ENCODE measurements at regions not wholly inside any gene's neighbourhood (a gene's known extent, or its start where the extent isn't known, plus 50 kb on each side); places are given as distances from the start of the nearest gene placed in this dataset.

GRCh38 chr13:40197936-40198595 lies 468.4 kb downstream of the FOXO1 start:
- no peak overlapping the region for H3K9ac ChIP-seq (ENCODE audit: low read length in 3 of 3)
- FAIRE-seq (no peak), DNase-seq (no peak)
- H3K27ac ChIP-seq (ENCODE audit: low read depth in 2 of 2, low read length in 2 of 2), result no peak overlapping the region
- no peaks in the 10 kb centered on the region for H3K36me3 ChIP-seq (ENCODE audit: control insufficient read depth in 2 of 3, insufficient read depth in 3 of 3, low read length in 3 of 3)
- no peaks in the 10 kb centered on the region for H3K27me3 ChIP-seq (ENCODE audit: control insufficient read depth, insufficient read depth, low read length)
- intact Hi-C loops (cut with DNase I), result no loop called here
- TF ChIP-seq CTCF (IDR thresholded peaks at IDR 0.05; ENCODE audit: borderline replicate concordance, extremely low read depth, insufficient read depth), result no peak
- H3K4me1 ChIP-seq (ENCODE audit: control insufficient read depth in 2 of 3, insufficient read depth in 2 of 3, low read depth in 1 of 3, low read length in 3 of 3), result no peaks in the 10 kb centered on the region
- no peaks in the 10 kb centered on the region for H3K9me3 ChIP-seq (ENCODE audit: control insufficient read depth in 2 of 3, insufficient read depth in 1 of 3, low read length in 3 of 3)
- H3K4me3 ChIP-seq (ENCODE audit: low read length in 3 of 3), result no peak overlapping the region

GRCh38 chr13:40200273-40200978 lies 466.0 kb downstream of the FOXO1 start:
- no peaks in the 10 kb centered on the region for H3K4me1 ChIP-seq (ENCODE audit: control insufficient read depth in 2 of 3, insufficient read depth in 2 of 3, low read depth in 1 of 3, low read length in 3 of 3)
- intact Hi-C loops (cut with DNase I), result no loop called here
- FAIRE-seq (no peak), DNase-seq (no peak)
- no peak overlapping the region for H3K4me3 ChIP-seq (ENCODE audit: low read length in 3 of 3)
- H3K36me3 ChIP-seq (ENCODE audit: control insufficient read depth in 2 of 3, insufficient read depth in 3 of 3, low read length in 3 of 3), result no peaks in the 10 kb centered on the region
- no peak for TF ChIP-seq CTCF (IDR thresholded peaks at IDR 0.05; ENCODE audit: borderline replicate concordance, extremely low read depth, insufficient read depth)
- H3K9ac ChIP-seq (ENCODE audit: low read length in 3 of 3), result no peak overlapping the region
- H3K27ac ChIP-seq (ENCODE audit: low read depth in 2 of 2, low read length in 2 of 2), result no peak overlapping the region
- peaks cover 0 to 7% (median 0%) of the 10 kb centered on the region in 3 donors for H3K9me3 ChIP-seq (ENCODE audit: control insufficient read depth in 2 of 3, insufficient read depth in 1 of 3, low read length in 3 of 3)
- H3K27me3 ChIP-seq (ENCODE audit: control insufficient read depth, insufficient read depth, low read length), result no peaks in the 10 kb centered on the region

GRCh38 chr13:40204246-40204645 lies 462.2 kb downstream of the FOXO1 start:
- DNase-seq (no peak), FAIRE-seq (no peak)
- Histone ChIP-seq H3K27me3 (ENCODE audit: control insufficient read depth, insufficient read depth, low read length) (no peaks in the 10 kb centered on the region), H3K36me3 (ENCODE audit: control insufficient read depth in 2 of 3, insufficient read depth in 3 of 3, low read length in 3 of 3) (no peaks in the 10 kb centered on the region), H3K27ac (ENCODE audit: low read depth in 2 of 2, low read length in 2 of 2) (no peak overlapping the region), H3K4me1 (ENCODE audit: control insufficient read depth in 2 of 3, insufficient read depth in 2 of 3, low read depth in 1 of 3, low read length in 3 of 3) (no peaks in the 10 kb centered on the region), H3K9ac (ENCODE audit: low read length in 3 of 3) (no peak overlapping the region), H3K9me3 (ENCODE audit: control insufficient read depth in 2 of 3, insufficient read depth in 1 of 3, low read length in 3 of 3) (peaks cover 0 to 7% (median 0%) of the 10 kb centered on the region in 3 donors), H3K4me3 (ENCODE audit: low read length in 3 of 3) (no peak overlapping the region)
- TF ChIP-seq CTCF (IDR thresholded peaks at IDR 0.05; ENCODE audit: borderline replicate concordance, extremely low read depth, insufficient read depth), result no peak
- intact Hi-C loops (cut with DNase I), result no loop called here
